ENCODE measurements at regions not wholly inside any gene's neighbourhood (a gene's known extent, or its start where the extent isn't known, plus 50 kb on each side); places are given as distances from the start of the nearest gene placed in this dataset.

DNA sequence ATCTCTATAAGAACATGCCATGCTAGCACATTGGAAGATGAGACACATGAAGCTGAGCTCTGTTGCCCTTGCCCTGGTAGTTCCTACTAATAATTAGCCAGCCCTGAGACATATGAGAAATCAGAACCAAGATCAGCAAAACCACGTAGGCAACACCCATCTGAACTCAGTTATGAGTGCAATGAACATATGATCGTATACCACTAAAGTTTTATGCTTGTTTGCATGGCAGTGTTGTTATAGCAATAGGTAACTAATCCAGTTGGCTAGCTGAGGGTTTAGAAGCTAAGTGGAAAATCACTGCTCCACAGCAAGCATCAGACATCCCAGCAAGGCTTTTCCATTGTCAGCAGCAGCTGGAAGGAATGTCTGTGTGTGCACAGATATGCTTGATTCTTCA, 180.7 kb downstream of the BTBD3 start:
- Histone ChIP-seq H3K4me2 (ENCODE audit: insufficient read depth, insufficient read length, low read length) (no peak overlapping the region), H3K27ac (ENCODE audit: insufficient read length, low read depth, low read length) (no peak overlapping the region), H3K23ac (ENCODE audit: insufficient read length, low read depth, low read length) (no peak overlapping the region), H3K23me2 (ENCODE audit: insufficient read length, low read depth, low read length, poor library complexity, severe bottlenecking) (no peaks in the 10 kb centered on the region), H3K4ac (ENCODE audit: low read depth, low read length) (no peak overlapping the region), H4K5ac (ENCODE audit: insufficient read length, low read depth, low read length) (no peak overlapping the region), H2AK5ac (ENCODE audit: insufficient read length, low read length) (no peak overlapping the region), H3K9me3 (ENCODE audit: control insufficient read depth, low read depth, low read length) (no peaks in the 10 kb centered on the region), H3K18ac (ENCODE audit: insufficient read length, low read depth, low read length) (no peak overlapping the region), H3K79me1 (ENCODE audit: insufficient read depth, low read depth, low read length, poor library complexity, severe bottlenecking) (no peaks in the 10 kb centered on the region), H2BK120ac (ENCODE audit: low read depth, low read length, poor library complexity, severe bottlenecking) (no peak overlapping the region), H2BK15ac (ENCODE audit: low read depth, low read length) (no peak overlapping the region), H3K9ac (ENCODE audit: extremely low read depth, insufficient read length, low read length) (no peak overlapping the region), H4K91ac (ENCODE audit: insufficient read length, low read depth, low read length) (no peak overlapping the region), H3K27me3 (ENCODE audit: insufficient read depth, low read length) (no peaks in the 10 kb centered on the region), H2BK20ac (ENCODE audit: low read depth, low read length, poor library complexity, severe bottlenecking) (no peak overlapping the region), H3K4me1 (ENCODE audit: insufficient read depth, low read length) (no peaks in the 10 kb centered on the region), H4K20me1 (ENCODE audit: control insufficient read depth, insufficient read depth, insufficient read length) (no peaks in the 10 kb centered on the region), H3K14ac (ENCODE audit: insufficient read depth, low read length) (no peak overlapping the region), H3T11ph (ENCODE audit: low read length) (no peak overlapping the region), H4K8ac (replicated peaks; ENCODE audit: insufficient read length, low read depth, low read length) (no peak overlapping the region), H2BK12ac (ENCODE audit: insufficient read length, low read depth, low read length) (no peak overlapping the region), H2AFZ (ENCODE audit: low read length) (no peak overlapping the region), H2BK5ac (ENCODE audit: insufficient read length, low read length) (no peak overlapping the region), H3K56ac (ENCODE audit: insufficient read length, low read depth, low read length) (no peak overlapping the region), H3K79me2 (ENCODE audit: insufficient read depth, low read length) (no peaks in the 10 kb centered on the region)
- H3K4me3 Mint-ChIP-seq = no peak overlapping the region
- no peaks in the 10 kb centered on the region; a peak in 1 of 5 replicates for H3K9me3 Mint-ChIP-seq
- TF ChIP-seq, protein P1, sequence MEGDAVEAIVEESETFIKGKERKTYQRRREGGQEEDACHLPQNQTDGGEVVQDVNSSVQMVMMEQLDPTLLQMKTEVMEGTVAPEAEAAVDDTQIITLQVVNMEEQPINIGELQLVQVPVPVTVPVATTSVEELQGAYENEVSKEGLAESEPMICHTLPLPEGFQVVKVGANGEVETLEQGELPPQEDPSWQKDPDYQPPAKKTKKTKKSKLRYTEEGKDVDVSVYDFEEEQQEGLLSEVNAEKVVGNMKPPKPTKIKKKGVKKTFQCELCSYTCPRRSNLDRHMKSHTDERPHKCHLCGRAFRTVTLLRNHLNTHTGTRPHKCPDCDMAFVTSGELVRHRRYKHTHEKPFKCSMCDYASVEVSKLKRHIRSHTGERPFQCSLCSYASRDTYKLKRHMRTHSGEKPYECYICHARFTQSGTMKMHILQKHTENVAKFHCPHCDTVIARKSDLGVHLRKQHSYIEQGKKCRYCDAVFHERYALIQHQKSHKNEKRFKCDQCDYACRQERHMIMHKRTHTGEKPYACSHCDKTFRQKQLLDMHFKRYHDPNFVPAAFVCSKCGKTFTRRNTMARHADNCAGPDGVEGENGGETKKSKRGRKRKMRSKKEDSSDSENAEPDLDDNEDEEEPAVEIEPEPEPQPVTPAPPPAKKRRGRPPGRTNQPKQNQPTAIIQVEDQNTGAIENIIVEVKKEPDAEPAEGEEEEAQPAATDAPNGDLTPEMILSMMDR (conservative IDR thresholded peaks at IDR 0.05) = no peak
- H3K36me3 Mint-ChIP-seq (ENCODE audit: insufficient read depth in 1 of 3, low read depth in 3 of 3) = no peaks in the 10 kb centered on the region
- H3K27ac Mint-ChIP-seq = no peak overlapping the region
- DNase-seq = no peak
- no CpG with 5 or more reads among the region's 2 CpGs for WGBS (ENCODE audit: extremely low coverage, insufficient read length, low lambda C conversion rate)
- no peaks in the 10 kb centered on the region for H3K27me3 Mint-ChIP-seq (ENCODE audit: low read depth)
- H3K4me1 Mint-ChIP-seq = no peaks in the 10 kb centered on the region
